C4-2B (cell line): ENCODE measurements at regions not wholly inside any gene's neighbourhood (a gene's known extent, or its start where the extent isn't known, plus 50 kb on each side); places are given as distances from the start of the nearest gene placed in this dataset.

Experiments used
- H3K27ac ChIP-seq: fragments of 450-650 bp; 2 replicates; pipeline ENCODE4 v1.5.1; 2017
- ZFX ChIP-seq: fragments of 450-650 bp; IDR thresholded peaks from 2 replicates; pipeline ENCODE4 v1.6.1; 2017
- TF ChIP-seq, protein P1 (sequence below): fragments of 450-650 bp; conservative IDR thresholded peaks from 2 replicates; pipeline ENCODE4 v1.5.1; 2017; ENCODE audit warnings: mild to moderate bottlenecking

DNA sequence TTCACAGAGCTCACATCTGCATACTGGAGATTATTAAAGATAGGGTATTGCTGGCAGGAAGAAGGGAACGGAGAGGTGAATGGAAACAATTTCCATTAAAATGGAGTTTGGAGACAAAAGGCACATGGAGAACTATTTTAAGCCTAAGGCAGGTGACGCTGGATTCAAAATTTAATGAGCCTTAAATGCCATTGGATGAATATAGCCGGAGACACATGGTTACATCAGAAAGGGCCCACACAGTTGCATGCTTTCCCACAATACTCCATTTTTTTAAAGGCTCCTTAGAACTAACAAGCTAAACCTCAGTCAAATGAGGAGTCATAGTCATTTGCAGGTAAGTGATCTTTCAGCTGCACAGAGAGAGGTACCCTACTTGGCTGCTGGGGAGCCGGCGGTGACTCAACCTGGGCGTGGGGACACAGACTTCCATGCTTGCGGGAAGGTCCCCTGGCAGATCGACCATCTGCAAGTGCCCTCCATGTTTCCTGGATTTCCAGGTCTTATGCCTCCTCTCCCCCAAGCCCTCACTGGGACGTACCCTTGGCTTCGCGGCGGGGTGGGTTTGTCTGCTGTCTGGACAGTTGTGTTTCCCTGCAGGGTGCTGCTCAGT, 259.2 kb downstream of the CBLN1 start:
- H3K27ac ChIP-seq: no peak overlapping the region

DNA sequence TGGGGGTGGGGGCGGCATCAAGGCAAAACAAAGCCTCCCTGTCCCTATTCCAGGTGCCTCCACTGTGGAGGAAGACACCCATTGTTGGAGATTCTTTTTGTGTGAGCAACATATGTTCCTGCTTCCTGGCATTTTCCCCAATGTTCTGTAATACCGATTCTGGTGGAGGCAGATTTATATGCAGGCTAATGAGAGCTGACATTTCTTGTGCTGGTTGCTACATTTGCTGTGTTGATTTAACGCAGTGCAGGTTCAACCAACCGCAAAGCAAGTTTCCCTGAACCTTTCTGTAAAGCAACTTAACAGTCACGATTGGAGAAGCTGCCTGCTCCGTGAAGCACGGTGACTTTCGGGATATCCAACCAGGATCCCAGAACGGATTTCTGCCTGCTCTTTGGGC, 260.5 kb downstream of the CBLN1 start:
- H3K27ac ChIP-seq: no peak overlapping the region
- TF ChIP-seq ZFX: no peak
- TF ChIP-seq, protein P1, sequence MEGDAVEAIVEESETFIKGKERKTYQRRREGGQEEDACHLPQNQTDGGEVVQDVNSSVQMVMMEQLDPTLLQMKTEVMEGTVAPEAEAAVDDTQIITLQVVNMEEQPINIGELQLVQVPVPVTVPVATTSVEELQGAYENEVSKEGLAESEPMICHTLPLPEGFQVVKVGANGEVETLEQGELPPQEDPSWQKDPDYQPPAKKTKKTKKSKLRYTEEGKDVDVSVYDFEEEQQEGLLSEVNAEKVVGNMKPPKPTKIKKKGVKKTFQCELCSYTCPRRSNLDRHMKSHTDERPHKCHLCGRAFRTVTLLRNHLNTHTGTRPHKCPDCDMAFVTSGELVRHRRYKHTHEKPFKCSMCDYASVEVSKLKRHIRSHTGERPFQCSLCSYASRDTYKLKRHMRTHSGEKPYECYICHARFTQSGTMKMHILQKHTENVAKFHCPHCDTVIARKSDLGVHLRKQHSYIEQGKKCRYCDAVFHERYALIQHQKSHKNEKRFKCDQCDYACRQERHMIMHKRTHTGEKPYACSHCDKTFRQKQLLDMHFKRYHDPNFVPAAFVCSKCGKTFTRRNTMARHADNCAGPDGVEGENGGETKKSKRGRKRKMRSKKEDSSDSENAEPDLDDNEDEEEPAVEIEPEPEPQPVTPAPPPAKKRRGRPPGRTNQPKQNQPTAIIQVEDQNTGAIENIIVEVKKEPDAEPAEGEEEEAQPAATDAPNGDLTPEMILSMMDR: no peak

More for the DNA sequence above, 259.2 kb downstream of the CBLN1 start:
- TF ChIP-seq ZFX: no peak
- TF ChIP-seq, protein P1: no peak

DNA sequence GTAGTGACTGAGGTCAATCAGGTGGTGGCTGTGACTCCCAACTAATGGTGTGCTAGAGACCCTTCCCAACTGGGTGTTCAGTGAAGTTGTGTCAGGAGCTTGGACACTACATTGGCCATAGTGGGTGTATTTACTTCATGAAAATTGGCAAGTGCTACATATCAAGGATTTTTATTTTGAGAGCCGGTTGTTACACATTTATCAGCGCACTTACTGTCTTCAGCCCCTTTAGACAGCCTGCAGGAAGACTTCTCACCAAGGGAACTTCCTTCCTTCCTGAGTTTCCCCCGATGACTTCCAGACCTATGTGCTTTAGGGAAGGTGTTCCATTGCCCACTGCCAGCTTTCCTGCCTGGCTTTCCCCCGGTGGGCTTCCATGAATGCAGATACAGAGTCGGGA, 261.2 kb downstream of the CBLN1 start:
- no peak for TF ChIP-seq ZFX
- TF ChIP-seq, protein P1: no peak

DNA sequence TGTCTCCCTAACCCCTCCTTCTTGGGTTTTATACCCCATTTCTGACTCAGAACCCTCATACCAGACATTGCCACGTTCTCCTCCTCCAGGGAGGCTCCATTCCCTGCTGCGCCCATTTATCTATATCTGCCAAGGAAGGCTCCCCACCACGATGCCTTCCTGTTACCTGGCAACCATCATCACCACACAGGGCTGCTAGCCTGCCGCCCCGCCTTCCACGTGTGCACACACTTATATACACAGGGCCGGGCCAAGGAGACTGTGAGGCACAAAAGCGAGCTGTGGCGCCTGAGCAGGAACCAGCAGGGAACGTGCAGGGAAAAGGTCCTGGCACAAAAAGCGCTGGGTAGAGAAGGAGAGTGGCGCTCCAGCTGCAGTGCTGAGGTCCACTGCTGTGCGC, 261.8 kb downstream of the CBLN1 start:
- TF ChIP-seq, protein P1: no peak
- TF ChIP-seq ZFX: no peak
- H3K27ac ChIP-seq: no peak overlapping the region

More for the DNA sequence above, 261.2 kb downstream of the CBLN1 start:
- H3K27ac ChIP-seq: no peak overlapping the region

DNA sequence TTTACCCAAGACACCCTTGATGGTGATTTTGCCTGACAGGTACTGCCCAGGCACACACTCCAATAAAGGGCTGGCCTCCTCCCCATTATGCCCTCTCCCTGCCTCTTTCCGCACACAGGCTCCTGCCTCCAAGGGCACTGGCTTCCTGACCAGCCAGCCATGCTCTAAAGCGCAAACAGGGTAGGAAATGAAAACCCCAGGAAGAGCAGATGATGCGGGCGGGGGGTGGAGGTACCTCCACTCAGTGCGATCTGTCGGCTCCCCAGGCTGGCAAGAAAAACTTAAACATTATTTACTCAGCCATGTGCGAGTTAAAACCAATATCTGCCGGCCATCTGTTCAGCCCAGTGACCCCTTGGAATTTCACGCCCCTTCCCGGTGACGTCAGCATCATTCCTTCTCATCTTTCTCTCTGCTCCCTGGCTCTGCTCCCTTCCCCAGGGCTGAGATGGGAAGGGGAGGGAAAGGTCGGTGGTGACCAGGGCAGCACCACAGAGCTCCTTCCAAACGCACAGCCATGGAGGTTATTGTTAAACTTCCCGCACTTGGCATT, 262.5 kb downstream of the CBLN1 start:
- H3K27ac ChIP-seq: no peak overlapping the region
- no peak for TF ChIP-seq ZFX
- TF ChIP-seq, protein P1: no peak

GRCh38 chr16:49018259-49018931, 263.2 kb downstream of the CBLN1 start:
- H3K27ac ChIP-seq: no peak overlapping the region
- TF ChIP-seq, protein P1: no peak
- no peak for TF ChIP-seq ZFX

DNA sequence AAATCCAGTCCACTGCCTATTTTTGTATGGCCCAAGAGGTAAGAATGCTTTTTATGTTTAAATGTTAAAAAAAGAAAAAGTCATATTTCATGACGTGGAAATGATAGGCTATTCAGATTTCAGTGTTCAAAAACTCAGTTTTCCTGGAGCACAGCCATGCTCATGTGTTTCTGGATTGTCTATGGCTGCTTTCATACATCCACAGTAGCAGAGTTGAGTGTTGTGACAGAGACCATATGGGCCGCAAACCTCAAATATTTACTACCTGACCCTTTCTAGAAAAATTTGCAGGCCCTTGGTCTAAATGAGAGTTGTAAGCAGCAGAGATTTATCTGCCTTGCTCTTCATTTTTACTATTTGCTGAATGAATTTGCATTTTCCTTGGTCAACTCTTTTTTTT, 264.1 kb downstream of the CBLN1 start:
- TF ChIP-seq ZFX: no peak
- TF ChIP-seq, protein P1: no peak
- H3K27ac ChIP-seq: no peak overlapping the region
